ENCODE measurements at regions not wholly inside any gene's neighbourhood (a gene's known extent, or its start where the extent isn't known, plus 50 kb on each side); places are given as distances from the start of the nearest gene placed in this dataset.
"Not testable (repeated sequence)": the region's sequence is repeated elsewhere in the genome, so short reads cannot be mapped to it uniquely, and the experiment has no call there.

DNA sequence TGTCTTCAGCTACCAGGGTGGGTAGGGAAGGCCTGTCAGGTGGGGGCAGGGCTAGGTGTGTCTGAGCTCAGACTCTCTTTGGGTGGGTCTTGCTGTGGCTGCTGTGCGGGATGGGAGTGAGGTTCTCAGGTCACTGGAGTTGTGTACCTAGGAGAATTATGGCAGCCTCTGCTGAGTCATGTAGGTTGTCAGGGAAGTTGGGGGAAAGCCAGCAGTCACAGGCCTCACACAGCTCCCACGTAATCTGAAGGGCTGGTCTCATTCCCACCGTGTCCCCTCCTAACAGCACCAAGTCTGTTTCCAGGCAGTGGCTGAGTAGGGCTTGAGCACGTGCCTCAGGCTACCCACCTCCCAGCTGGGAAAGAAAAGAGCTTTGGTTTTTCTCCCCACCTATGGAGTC, 67.0 kb downstream of the CHCHD4 start:
- ChIA-PET POLR2A (no interaction called here), CTCF (no interaction called here)
- H3K36me3 Mint-ChIP-seq (ENCODE audit: low read depth) = no peaks in the 10 kb centered on the region
- no peak overlapping the region for H3K27ac Mint-ChIP-seq
- no peaks in the 10 kb centered on the region for H3K4me1 Mint-ChIP-seq
- DNase-seq = no peak
- intact Hi-C loops (cut with DNase I, micrococcal nuclease) = no loop called here
- peaks cover 7% of the 10 kb centered on the region for H3K9me3 Mint-ChIP-seq (ENCODE audit: low read depth)
- H3K27me3 Mint-ChIP-seq = no peaks in the 10 kb centered on the region
- no peak overlapping the region for H3K4me3 Mint-ChIP-seq
- ATAC-seq = no peak

DNA sequence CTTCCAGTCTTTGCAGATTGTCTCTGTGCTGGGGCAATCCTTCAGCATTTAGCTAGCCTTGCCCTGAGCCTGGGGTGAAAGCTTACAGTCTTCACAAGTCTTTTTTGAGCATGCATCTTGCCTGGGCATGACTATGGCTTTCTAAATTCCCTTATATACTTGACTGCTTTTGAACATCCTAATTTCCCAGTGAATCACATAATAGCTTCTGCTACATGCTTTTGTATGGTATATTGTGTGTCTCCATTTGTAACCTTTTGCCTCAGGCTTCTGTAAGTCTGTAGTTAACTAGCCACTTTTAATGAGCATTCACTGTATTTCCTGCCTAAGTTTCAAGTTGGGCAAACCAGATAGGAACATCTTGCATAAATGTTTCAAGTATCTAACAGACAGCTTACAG, 76.8 kb downstream of the CHCHD4 start:
- intact Hi-C loops (cut with DNase I, micrococcal nuclease) = no loop called here
- Mint-ChIP-seq H3K27ac (no peak overlapping the region), H3K4me3 (no peak overlapping the region), H3K9me3 (ENCODE audit: low read depth) (no peaks in the 10 kb centered on the region), H3K27me3 (peaks cover 21% of the 10 kb centered on the region), H3K4me1 (no peaks in the 10 kb centered on the region), H3K36me3 (ENCODE audit: low read depth) (no peaks in the 10 kb centered on the region)
- CTCF ChIA-PET = interaction anchor here (1.0 to 1.4 kb wide), 3 partner anchors 15 to 72 kb away, joined by 3 read pairs; no protein-coding TSS in a partner anchor
- no peak for ATAC-seq
- POLR2A ChIA-PET = no interaction called here
- DNase-seq = no peak

DNA sequence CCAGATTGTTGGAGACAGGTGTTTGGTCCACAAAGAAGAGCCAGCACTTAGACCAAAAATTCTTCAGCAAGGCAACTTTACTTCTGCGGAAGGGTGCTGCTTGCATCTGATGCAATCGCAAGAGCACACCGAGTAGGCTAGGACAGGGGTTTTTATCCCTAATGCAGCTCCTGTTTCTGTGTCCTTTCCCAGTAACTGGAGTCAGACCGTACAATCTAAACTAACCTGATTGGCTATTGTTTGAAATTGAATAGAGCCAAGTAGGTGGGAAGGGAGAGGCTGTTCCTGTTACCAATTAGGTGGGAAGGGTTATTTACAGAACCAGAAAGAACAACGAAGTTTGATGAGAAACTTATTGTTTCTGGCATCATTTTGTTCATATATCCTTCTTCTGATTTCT, 77.6 kb downstream of the CHCHD4 start:
- no peak overlapping the region for H3K27ac Mint-ChIP-seq
- ATAC-seq = no peak
- H3K4me3 Mint-ChIP-seq = no peak overlapping the region
- H3K36me3 Mint-ChIP-seq (ENCODE audit: low read depth) = no peaks in the 10 kb centered on the region
- intact Hi-C loops (cut with DNase I, micrococcal nuclease) = no loop called here
- ChIA-PET CTCF (interaction anchor here (1.4 kb wide), 1 partner anchor 72 kb away, joined by 3 read pairs; no protein-coding TSS in a partner anchor), POLR2A (no interaction called here)
- peaks cover 21% of the 10 kb centered on the region for H3K27me3 Mint-ChIP-seq
- no peaks in the 10 kb centered on the region for H3K4me1 Mint-ChIP-seq
- no peaks in the 10 kb centered on the region for H3K9me3 Mint-ChIP-seq (ENCODE audit: low read depth)
- no peak for DNase-seq

DNA sequence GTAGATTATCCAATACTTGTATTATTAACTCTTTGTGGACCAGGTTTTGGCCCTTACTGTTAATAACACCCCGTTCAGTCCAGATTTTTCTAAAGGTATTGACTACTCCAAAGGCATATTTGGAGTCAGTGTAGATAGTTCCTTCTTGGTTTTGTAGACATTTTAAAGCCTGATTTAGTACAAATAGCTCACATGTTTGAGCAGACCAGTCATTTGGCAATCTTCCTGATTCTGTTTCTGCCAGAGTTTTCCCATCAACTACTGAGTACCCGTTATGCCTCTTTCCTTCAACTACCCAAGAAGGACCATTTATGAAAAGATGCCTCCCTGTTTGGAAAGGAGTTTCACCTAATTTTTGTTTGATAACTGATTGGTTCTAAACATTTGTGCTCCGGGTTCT, 82.0 kb downstream of the CHCHD4 start:
- intact Hi-C loops (cut with DNase I, micrococcal nuclease) = no loop called here
- CTCF ChIA-PET = interaction anchor here (0.7 kb wide), 1 partner anchor 18 kb away, joined by 3 read pairs; no protein-coding TSS in a partner anchor
- H3K36me3 Mint-ChIP-seq (ENCODE audit: low read depth) = no peaks in the 10 kb centered on the region

DNA sequence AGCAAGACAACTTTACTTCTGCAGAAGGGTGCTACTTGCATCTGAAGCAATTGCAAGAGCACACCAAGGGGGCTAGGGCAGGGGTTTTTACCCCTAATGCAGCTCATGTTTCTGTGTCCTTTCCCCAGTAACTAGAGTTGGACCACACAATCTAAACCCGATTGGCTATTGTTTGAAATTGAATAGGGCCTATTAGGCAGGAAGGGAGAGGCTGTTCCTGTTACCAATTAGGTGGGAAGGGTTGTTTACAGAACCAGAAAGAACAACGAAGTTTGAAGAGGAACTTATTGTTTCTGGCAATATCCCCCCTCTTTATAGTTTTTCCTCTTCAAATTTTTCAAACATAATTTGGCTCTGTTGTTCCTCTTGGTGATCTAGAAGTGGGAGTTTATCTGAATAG, 85.5 kb downstream of the CHCHD4 start:
- POLR2A ChIA-PET = no interaction called here
- no peak overlapping the region for H3K4me3 Mint-ChIP-seq
- CTCF ChIA-PET = no interaction called here
- H3K4me1 Mint-ChIP-seq = no peaks in the 10 kb centered on the region
- H3K36me3 Mint-ChIP-seq (ENCODE audit: low read depth) = peaks cover 2% of the 10 kb centered on the region
- ATAC-seq (no peak), DNase-seq (no peak)
- H3K27me3 Mint-ChIP-seq = peaks cover 5% of the 10 kb centered on the region
- peaks cover 7% of the 10 kb centered on the region for H3K9me3 Mint-ChIP-seq (ENCODE audit: low read depth)
- no peak overlapping the region for H3K27ac Mint-ChIP-seq
- intact Hi-C loops (cut with DNase I, micrococcal nuclease) = no loop called here

More for the DNA sequence above, 82.0 kb downstream of the CHCHD4 start:
- Mint-ChIP-seq H3K4me1 (no peaks in the 10 kb centered on the region), H3K27ac (no peak overlapping the region), H3K27me3 (peaks cover 16% of the 10 kb centered on the region), H3K4me3 (no peak overlapping the region), H3K9me3 (ENCODE audit: low read depth) (no peaks in the 10 kb centered on the region)
- DNase-seq (no peak), ATAC-seq (no peak)
- POLR2A ChIA-PET = no interaction called here

DNA sequence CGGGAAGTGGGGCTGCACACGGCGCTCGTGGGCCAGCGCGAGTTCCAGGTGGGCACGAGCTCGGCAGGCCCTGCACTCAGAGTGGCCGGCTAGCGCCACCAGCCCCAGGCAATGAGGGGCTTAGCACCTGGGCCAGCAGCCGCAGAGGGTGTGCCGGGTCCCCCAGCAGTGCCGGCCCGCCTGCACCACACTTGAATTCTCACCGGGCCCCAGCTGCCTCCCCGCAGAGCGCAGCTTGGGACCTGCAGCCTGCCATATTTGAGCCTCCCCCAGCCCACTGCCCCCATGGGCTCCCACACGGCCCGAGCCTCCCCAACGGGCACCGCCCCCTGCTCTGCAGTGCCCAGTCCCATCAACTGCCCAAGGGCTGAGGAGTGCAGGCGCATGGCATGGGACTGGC, 87.5 kb downstream of the CHCHD4 start:
- POLR2A ChIA-PET = no interaction called here
- Mint-ChIP-seq H3K9me3 (ENCODE audit: low read depth) (peaks cover 7% of the 10 kb centered on the region), H3K4me1 (no peaks in the 10 kb centered on the region), H3K27ac (no peak overlapping the region), H3K4me3 (no peak overlapping the region), H3K36me3 (ENCODE audit: low read depth) (peaks cover 2% of the 10 kb centered on the region), H3K27me3 (peaks cover 3% of the 10 kb centered on the region)
- no peak for DNase-seq
- intact Hi-C loops (cut with DNase I, micrococcal nuclease) = no loop called here
- no peak for ATAC-seq
- CTCF ChIA-PET = interaction anchor here (0.6 kb wide), 1 partner anchor 18 kb away, joined by 3 read pairs; no protein-coding TSS in a partner anchor

DNA sequence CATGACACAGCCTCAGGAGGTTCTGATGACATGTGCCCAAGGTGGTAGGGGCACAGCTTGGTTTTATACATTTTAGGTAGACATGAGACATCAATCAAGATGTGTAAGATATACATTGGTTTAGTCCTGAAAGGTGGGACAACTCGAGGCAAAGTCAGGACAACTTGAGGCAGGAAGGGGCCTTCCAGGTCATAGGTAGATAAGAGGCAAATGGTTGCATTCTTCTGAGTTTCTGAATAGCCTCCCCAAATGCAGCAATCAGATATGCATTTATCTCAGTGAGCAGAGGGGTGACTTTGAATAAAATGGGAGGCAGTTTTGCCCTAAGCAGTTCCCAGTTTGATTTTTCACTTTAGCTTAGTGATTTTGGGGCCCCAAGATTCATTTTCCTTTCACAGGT, 91.6 kb downstream of the CHCHD4 start:
- ChIA-PET POLR2A (no interaction called here), CTCF (no interaction called here)
- H3K9me3 Mint-ChIP-seq (ENCODE audit: low read depth) = peaks cover 7% of the 10 kb centered on the region
- H3K36me3 Mint-ChIP-seq (ENCODE audit: low read depth) = peaks cover 2% of the 10 kb centered on the region
- DNase-seq (no peak), ATAC-seq (no peak)
- no peak overlapping the region for H3K27ac Mint-ChIP-seq
- H3K4me1 Mint-ChIP-seq = no peaks in the 10 kb centered on the region
- no peak overlapping the region for H3K4me3 Mint-ChIP-seq
- intact Hi-C loops (cut with DNase I, micrococcal nuclease) = no loop called here
- peaks cover 5% of the 10 kb centered on the region for H3K27me3 Mint-ChIP-seq

DNA sequence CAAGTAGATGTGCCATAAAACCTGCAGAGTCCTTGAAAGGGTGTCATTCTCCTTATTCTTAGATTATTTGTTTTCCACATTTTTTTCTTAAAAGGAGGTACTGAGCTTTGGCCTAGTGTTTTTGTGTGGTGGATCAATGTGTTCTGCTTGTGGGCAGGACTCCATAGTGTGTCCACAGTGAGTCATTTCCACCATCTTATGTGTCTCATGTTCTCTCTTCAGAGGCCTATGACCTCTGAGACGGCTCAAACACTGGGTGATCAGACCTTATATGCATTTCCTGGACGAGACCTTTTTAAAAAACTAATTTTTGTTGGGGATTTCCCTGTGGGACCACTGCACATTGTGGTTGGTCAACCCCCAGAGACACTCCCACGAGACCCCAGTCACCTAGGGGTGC, 93.4 kb downstream of the CHCHD4 start:
- DNase-seq (no peak), ATAC-seq (no peak)
- POLR2A ChIA-PET = no interaction called here
- Mint-ChIP-seq H3K36me3 (ENCODE audit: low read depth) (no peaks in the 10 kb centered on the region), H3K4me1 (no peaks in the 10 kb centered on the region), H3K4me3 (no peak overlapping the region), H3K9me3 (ENCODE audit: low read depth) (peaks cover 6% of the 10 kb centered on the region), H3K27me3 (peaks cover 5% of the 10 kb centered on the region), H3K27ac (no peak overlapping the region)
- intact Hi-C loops (cut with DNase I, micrococcal nuclease) = no loop called here
- CTCF ChIA-PET = interaction anchor here (0.7 to 1.2 kb wide), 2 partner anchors 33 to 86 kb away, joined by 3 read pairs; no protein-coding TSS in a partner anchor

DNA sequence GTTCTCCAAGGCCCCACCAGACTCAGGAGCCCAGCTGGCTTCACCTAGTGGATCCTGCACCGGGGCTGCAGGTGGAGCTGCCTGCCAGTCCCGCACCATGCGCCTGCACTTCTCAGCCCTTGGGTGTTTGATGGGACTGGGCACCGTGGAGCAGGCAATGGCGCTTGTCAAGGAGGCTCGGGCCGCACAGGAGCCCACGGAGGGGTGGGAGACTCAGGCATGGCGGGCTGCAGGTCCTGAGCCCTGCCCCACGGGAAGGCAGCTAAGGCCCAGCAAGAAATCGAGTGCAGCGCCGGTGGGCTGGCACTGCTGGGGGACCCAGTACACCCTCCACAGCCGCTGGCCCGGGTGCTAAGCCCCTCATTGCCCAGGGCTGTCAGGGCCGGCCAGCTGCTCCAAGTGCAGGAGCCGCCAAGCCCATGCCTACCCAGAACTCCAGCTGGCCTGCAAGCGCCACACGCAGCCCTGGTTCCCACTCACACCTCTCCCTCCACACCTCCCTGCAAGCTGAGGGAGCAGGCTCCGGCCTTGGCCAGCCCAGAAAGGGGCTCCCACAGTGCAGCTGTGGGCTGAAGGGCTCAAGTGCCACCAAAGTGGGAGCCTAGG, 95.2 kb downstream of the CHCHD4 start:
- POLR2A ChIA-PET, ATAC-seq, CTCF ChIA-PET: not testable (repeated sequence)

DNA sequence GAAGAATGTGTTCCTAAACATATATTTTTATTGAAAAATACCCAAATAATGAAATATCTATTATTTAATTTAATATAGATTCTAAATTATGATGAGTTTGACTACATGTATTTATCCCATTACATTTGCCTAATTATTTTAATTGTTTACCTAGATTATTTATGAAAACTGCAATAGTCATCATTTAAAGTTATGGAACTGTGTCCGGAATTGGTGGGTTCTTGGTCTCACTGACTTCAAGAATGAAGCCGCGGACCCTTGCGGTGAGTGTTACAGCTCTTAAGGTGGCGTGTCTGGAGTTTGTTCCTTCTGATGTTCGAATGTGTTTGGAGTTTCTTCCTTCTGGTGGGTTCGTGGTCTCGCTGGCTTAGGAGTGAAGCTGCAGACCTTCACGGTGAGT, 96.5 kb downstream of the CHCHD4 start:
- CTCF ChIA-PET; H3K36me3 Mint-ChIP-seq (ENCODE audit: low read depth); H3K4me3 Mint-ChIP-seq; H3K9me3 Mint-ChIP-seq (ENCODE audit: low read depth); DNase-seq; ATAC-seq; POLR2A ChIA-PET; H3K4me1 Mint-ChIP-seq; H3K27ac Mint-ChIP-seq; intact Hi-C loops (cut with DNase I, micrococcal nuclease): not testable (repeated sequence)
- peaks cover 12% of the 10 kb centered on the region for H3K27me3 Mint-ChIP-seq

More for the DNA sequence above, 95.2 kb downstream of the CHCHD4 start:
- intact Hi-C loops (cut with DNase I, micrococcal nuclease); H3K27me3 Mint-ChIP-seq; H3K4me1 Mint-ChIP-seq; H3K4me3 Mint-ChIP-seq; H3K36me3 Mint-ChIP-seq (ENCODE audit: low read depth); DNase-seq; H3K9me3 Mint-ChIP-seq (ENCODE audit: low read depth); H3K27ac Mint-ChIP-seq: not testable (repeated sequence)

DNA sequence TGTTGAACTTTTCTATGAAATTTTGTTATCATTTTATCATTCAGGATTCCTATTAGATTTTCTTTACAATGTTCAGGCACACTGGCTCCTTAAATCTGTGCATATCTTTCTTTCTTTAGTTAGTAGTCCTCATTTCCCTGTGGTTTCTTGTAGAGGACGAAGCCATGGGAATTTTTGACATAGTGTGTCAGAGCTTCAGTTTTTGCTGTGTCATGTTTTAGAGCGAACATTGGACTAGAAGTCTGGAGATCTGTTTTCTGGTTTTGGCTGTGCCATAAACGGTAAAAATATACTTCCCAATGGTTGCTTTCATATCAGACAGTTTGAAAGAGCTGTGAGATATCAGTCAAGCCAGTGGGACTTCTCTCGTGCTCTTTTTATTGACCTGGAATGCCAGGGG, 105.2 kb downstream of the CHCHD4 start:
- Mint-ChIP-seq H3K4me3 (no peak overlapping the region), H3K36me3 (ENCODE audit: low read depth) (peaks cover 6% of the 10 kb centered on the region), H3K27ac (no peak overlapping the region), H3K27me3 (peaks cover 25% of the 10 kb centered on the region), H3K9me3 (ENCODE audit: low read depth) (peaks cover 11% of the 10 kb centered on the region), H3K4me1 (no peaks in the 10 kb centered on the region)
- CTCF ChIA-PET = no interaction called here
- POLR2A ChIA-PET = no interaction called here
- DNase-seq (no peak), ATAC-seq (no peak)
- intact Hi-C loops (cut with DNase I, micrococcal nuclease) = no loop called here

DNA sequence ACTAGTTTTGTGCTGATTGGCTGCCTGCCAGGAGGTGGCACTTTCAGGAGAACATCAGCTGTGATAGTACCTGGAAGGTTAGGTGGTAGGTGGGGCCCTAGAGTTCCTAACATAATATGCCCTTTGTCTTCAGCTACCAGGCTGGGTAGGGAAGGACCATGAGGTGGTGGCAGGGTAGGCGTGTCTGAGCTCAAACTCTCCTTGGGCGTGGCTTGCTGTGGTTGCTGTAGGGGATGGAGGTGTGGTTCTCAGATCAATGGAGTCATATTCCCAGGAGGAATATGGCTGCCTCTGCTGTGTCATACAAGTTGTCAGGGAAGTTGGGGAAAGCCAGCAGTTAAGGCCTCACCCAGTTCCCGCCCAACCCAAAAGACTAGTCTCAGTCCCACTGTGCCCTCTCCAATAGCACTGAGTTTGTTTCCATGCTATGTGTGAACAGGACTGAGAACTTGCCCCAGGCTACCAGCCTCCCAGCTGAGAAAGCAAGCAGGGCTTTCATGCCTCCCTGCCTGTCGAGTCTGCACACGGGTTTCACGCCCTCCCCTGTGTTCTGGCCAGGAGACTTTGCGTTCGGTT, 107.7 kb downstream of the CHCHD4 start:
- H3K4me1 Mint-ChIP-seq = no peaks in the 10 kb centered on the region
- H3K27ac Mint-ChIP-seq = no peak overlapping the region
- peaks cover 6% of the 10 kb centered on the region for H3K9me3 Mint-ChIP-seq (ENCODE audit: low read depth)
- peaks cover 2% of the 10 kb centered on the region for H3K36me3 Mint-ChIP-seq (ENCODE audit: low read depth)
- POLR2A ChIA-PET = no interaction called here
- H3K27me3 Mint-ChIP-seq = peaks cover 31% of the 10 kb centered on the region
- no peak for DNase-seq
- no peak overlapping the region for H3K4me3 Mint-ChIP-seq
- intact Hi-C loops (cut with DNase I, micrococcal nuclease) = no loop called here
- CTCF ChIA-PET = no interaction called here
- ATAC-seq = no peak
